Fibroblast of villous mesenchyme (primary cell): ENCODE measurements at regions not wholly inside any gene's neighbourhood (a gene's known extent, or its start where the extent isn't known, plus 50 kb on each side); places are given as distances from the start of the nearest gene placed in this dataset.

Source experiments
- DNase-seq: peaks from one replicate; pipeline ENCODE4 v3.0.0-alpha.2; 2010; ENCODE audit warnings: low read depth
- H3K4me3 ChIP-seq: 2 replicates; pipeline ENCODE4 v1.5.1; 2011; ENCODE audit warnings: low read depth, mild to moderate bottlenecking, low read length
- TF ChIP-seq, protein P1 (sequence below): IDR thresholded peaks from 2 replicates; pipeline ENCODE4 v1.5.1; 2012; ENCODE audit warnings: low read depth, mild to moderate bottlenecking, low read length; ENCODE audit not compliant: insufficient read depth

DNA sequence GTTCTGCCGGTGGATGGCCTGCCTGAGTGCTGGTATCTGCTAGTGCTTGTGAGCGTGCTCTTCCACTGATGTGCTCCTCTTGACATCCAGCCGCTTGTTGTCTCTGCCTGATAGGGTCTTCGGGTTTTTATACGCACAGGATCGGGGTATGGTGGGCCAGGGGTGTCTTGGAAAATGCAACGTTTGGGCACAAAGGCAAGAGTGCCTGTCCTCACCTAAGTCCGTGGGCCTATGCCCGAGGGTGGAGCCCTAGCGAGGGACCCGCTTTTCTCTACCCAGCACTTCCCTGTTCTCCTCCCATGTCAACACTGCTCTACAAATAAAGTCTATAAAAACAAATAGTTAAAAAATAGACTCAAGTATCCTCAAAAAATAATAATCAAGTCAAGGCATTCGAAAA lies 1007.8 kb downstream of the PLA2G4A start:
- TF ChIP-seq, protein P1, sequence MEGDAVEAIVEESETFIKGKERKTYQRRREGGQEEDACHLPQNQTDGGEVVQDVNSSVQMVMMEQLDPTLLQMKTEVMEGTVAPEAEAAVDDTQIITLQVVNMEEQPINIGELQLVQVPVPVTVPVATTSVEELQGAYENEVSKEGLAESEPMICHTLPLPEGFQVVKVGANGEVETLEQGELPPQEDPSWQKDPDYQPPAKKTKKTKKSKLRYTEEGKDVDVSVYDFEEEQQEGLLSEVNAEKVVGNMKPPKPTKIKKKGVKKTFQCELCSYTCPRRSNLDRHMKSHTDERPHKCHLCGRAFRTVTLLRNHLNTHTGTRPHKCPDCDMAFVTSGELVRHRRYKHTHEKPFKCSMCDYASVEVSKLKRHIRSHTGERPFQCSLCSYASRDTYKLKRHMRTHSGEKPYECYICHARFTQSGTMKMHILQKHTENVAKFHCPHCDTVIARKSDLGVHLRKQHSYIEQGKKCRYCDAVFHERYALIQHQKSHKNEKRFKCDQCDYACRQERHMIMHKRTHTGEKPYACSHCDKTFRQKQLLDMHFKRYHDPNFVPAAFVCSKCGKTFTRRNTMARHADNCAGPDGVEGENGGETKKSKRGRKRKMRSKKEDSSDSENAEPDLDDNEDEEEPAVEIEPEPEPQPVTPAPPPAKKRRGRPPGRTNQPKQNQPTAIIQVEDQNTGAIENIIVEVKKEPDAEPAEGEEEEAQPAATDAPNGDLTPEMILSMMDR, result no peak
- H3K4me3 ChIP-seq, result no peak overlapping the region
- DNase-seq, result no peak

DNA sequence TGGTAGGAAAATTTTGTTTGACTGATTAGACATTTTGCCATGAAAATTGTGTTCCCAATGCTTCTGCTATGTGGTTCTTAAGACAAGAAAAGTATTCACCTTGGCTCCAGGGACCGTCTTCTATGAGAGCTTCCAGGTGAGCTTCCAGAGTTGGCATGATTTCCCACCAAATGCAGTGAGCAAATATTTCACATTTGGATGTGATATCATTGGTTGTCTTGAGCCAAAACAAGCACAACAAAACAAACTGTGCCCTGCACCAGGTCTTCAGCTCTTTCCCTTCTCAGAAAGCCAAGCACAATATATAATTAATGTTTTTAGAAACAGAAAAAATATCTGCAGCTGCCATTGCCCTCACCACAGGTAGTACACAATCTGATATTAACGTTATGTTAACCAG lies 1009.0 kb downstream of the PLA2G4A start:
- DNase-seq, result no peak
- H3K4me3 ChIP-seq, result no peak overlapping the region
- TF ChIP-seq, protein P1, result no peak

- no peak for DNase-seq
- H3K4me3 ChIP-seq, result no peak overlapping the region
- TF ChIP-seq, protein P1, result no peak
Measured at GRCh38 chr1:187838335-187839293, 1009.9 kb downstream of the PLA2G4A start.

DNA sequence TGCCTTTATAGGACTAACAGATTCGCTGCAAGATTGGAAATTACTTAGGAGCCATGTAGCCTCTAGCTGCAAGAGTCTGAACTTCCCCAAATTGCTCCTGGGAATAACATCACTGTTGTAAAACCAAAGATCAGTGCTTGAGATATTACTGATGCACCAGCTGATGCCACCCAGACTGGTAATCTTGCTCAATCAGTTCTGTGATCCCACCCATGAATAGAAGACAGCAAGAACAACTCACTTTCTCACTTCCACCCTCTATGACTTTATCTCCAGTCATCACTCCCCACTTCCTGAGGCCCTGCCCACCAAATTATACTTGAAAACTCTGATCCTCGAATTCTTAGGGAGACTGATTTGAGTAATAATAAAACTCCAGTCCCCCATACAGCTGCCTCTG lies 1011.1 kb downstream of the PLA2G4A start:
- TF ChIP-seq, protein P1, result no peak

GRCh38 chr1:187840557-187840956 lies 1011.8 kb downstream of the PLA2G4A start:
- H3K4me3 ChIP-seq, result no peak overlapping the region
- peak; percentile 6 for DNase-seq
- TF ChIP-seq, protein P1, result no peak

More for the DNA sequence above, 1011.1 kb downstream of the PLA2G4A start:
- no peak for DNase-seq
- H3K4me3 ChIP-seq, result no peak overlapping the region

- TF ChIP-seq, protein P1, result no peak
- H3K4me3 ChIP-seq, result no peak overlapping the region
- peak; percentile 38 for DNase-seq
Measured at GRCh38 chr1:187842406-187843165, 1013.8 kb downstream of the PLA2G4A start.
